PFSK-1 (cell line): ENCODE measurements at regions not wholly inside any gene's neighbourhood (a gene's known extent, or its start where the extent isn't known, plus 50 kb on each side); places are given as distances from the start of the nearest gene placed in this dataset.

ENCODE experiments used
- FOXP2 ChIP-seq: optimal IDR thresholded peaks from 2 replicates; pipeline ENCODE3; 2011; ENCODE audit warnings: borderline replicate concordance, control low read depth, inconsistent platforms; ENCODE audit not compliant: insufficient read depth; ENCODE audit errors: extremely low read length, extremely low read depth
- POLR2AphosphoS5 ChIP-seq: IDR thresholded peaks from 2 replicates; pipeline ENCODE4 v1.6.1; 2012; ENCODE audit warnings: low read depth, mild to moderate bottlenecking, control low read depth, low read length, moderate library complexity
- REST ChIP-seq, 2 experiments: IDR thresholded peaks; 2 replicates each; pipeline versions ENCODE4 v1.6.1 to v1.8.0; 2011 to 2012; ENCODE audit warnings: low read depth in 2 of 2, low read length in 2 of 2, control low read depth in 1 of 2, inconsistent platforms in 1 of 2, mild to moderate bottlenecking in 1 of 2, moderate library complexity in 1 of 2; ENCODE audit not compliant: insufficient read depth in 1 of 2
- SIN3A ChIP-seq: IDR thresholded peaks from 2 replicates; pipeline ENCODE4 v1.6.1; 2012; ENCODE audit warnings: mild to moderate bottlenecking, low read length, moderate library complexity, borderline replicate concordance; ENCODE audit not compliant: insufficient read depth
- TAF1 ChIP-seq: IDR thresholded peaks from 2 replicates; pipeline ENCODE4 v1.6.1; 2012; ENCODE audit warnings: low read length, control low read depth, borderline replicate concordance; ENCODE audit not compliant: insufficient read depth

DNA sequence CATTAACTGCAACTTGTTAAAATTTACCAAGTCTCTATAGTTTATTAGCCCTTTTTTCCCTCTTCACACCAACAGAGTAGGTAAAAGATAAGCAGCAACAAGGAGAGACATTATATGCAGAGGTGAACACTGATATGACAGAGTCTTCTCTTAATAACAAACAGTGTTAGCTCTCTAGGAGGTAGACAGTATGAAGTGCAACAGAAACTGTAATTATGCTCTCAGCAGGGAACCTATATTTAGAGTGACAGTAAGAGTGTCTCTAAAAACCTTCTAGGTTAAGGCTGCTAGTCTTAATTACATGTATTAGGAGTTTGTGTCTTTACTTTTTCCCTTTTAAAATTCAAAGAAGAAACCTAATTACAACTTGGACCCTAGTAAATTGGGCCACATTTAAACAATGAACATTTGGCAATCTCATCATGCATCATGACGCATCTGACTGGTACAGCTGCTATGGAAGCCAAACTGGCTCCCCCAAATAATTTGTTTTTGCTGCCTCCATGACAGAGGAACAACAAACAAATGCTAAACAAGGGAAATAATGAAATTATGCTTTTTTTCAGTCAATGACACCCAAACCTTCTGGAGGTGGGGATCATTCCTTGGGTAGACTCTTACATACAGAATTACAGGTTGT lies 69.9 kb upstream of the MMADHC start:
- no peak for TF ChIP-seq SIN3A
- no peak for TF ChIP-seq POLR2AphosphoS5
- TF ChIP-seq REST (IDR thresholded peaks at IDR 0.05; ENCODE audit: insufficient read depth in 1 of 2, low read depth in 2 of 2, low read length in 2 of 2), result no peak
- no peak for TF ChIP-seq FOXP2
- no peak for TF ChIP-seq TAF1
